GM12878 (cell line): ENCODE measurements at regions not wholly inside any gene's neighbourhood (a gene's known extent, or its start where the extent isn't known, plus 50 kb on each side); places are given as distances from the start of the nearest gene placed in this dataset.

Source experiments
- CHD2 ChIP-seq: IDR thresholded peaks from 2 replicates; pipeline ENCODE4 v1.6.1; 2011; ENCODE audit warnings: low read depth, low read length, improper control_type of control experiment, borderline replicate concordance
- KDM1A ChIP-seq: fragments of 200-600 bp; sonication (generic); IDR thresholded peaks from 2 replicates; pipeline ENCODE4 v1.6.1; 2016; ENCODE audit warnings: borderline replicate concordance
- NR2C1 ChIP-seq: fragments of 450-650 bp; IDR thresholded peaks from 2 replicates; pipeline ENCODE4 v1.6.1; 2017; ENCODE audit warnings: antibody characterized with exemption, mild to moderate bottlenecking, moderate library complexity
- POLR2A ChIP-seq: IDR thresholded peaks from 2 replicates; pipeline ENCODE4 v1.6.1; 2011; ENCODE audit warnings: low read depth, mild to moderate bottlenecking, low read length
- RBBP5 ChIP-seq: fragments of 200-600 bp; sonication (generic); conservative IDR thresholded peaks from 2 replicates; pipeline ENCODE4 v1.6.1; 2016
- SIN3A ChIP-seq: IDR thresholded peaks from 2 replicates; pipeline ENCODE4 v1.6.1; 2012; ENCODE audit warnings: low read depth, low read length, improper control_type of control experiment
- SIX5 ChIP-seq: IDR thresholded peaks from 2 replicates; pipeline ENCODE4 v1.6.1; 2011; ENCODE audit warnings: mild to moderate bottlenecking, low read depth, low read length, moderate library complexity; ENCODE audit not compliant: severe bottlenecking
- SPI1 ChIP-seq: IDR thresholded peaks from 2 replicates; pipeline ENCODE4 v1.6.1; 2011; ENCODE audit warnings: low read depth, mild to moderate bottlenecking, low read length, moderate library complexity, borderline replicate concordance; ENCODE audit not compliant: insufficient read depth
- TCF12 ChIP-seq: IDR thresholded peaks from 2 replicates; pipeline ENCODE4 v1.6.1; 2011; ENCODE audit warnings: low read depth, mild to moderate bottlenecking, low read length
- TF ChIP-seq, protein P1 (sequence below), 3 experiments: IDR thresholded peaks in 2 of 3; conservative IDR thresholded peaks in 1 of 3; 2 replicates each; pipeline ENCODE4 v1.5.1; 2011; ENCODE audit warnings: low read depth in 3 of 3, low read length in 3 of 3, mild to moderate bottlenecking in 3 of 3, control low read depth in 2 of 3, moderate library complexity in 2 of 3, inconsistent platforms in 1 of 3, mixed read lengths in 1 of 3; ENCODE audit not compliant: control insufficient read depth in 2 of 3, insufficient read depth in 1 of 3; ENCODE audit errors: extremely low read depth in 1 of 3
- TF ChIP-seq, protein P2 (sequence below): IDR thresholded peaks from 2 replicates; pipeline ENCODE4 v1.6.1; 2012; ENCODE audit warnings: low read depth, low read length, improper control_type of control experiment
- TF ChIP-seq, protein P3 (sequence below): IDR thresholded peaks from 2 replicates; pipeline ENCODE4 v1.6.1; 2011; ENCODE audit warnings: low read depth, mild to moderate bottlenecking, low read length, moderate library complexity, borderline replicate concordance; ENCODE audit errors: extremely low read depth
- TF ChIP-seq, protein P4 (sequence below): fragments of 450-650 bp; IDR thresholded peaks from 2 replicates; pipeline ENCODE4 v1.6.1; 2017; ENCODE audit warnings: antibody characterized with exemption, mild to moderate bottlenecking, moderate library complexity

GRCh38 chr13:79126706-79127105, 279.3 kb downstream of the RBM26 start:
- TF ChIP-seq, protein P1, sequence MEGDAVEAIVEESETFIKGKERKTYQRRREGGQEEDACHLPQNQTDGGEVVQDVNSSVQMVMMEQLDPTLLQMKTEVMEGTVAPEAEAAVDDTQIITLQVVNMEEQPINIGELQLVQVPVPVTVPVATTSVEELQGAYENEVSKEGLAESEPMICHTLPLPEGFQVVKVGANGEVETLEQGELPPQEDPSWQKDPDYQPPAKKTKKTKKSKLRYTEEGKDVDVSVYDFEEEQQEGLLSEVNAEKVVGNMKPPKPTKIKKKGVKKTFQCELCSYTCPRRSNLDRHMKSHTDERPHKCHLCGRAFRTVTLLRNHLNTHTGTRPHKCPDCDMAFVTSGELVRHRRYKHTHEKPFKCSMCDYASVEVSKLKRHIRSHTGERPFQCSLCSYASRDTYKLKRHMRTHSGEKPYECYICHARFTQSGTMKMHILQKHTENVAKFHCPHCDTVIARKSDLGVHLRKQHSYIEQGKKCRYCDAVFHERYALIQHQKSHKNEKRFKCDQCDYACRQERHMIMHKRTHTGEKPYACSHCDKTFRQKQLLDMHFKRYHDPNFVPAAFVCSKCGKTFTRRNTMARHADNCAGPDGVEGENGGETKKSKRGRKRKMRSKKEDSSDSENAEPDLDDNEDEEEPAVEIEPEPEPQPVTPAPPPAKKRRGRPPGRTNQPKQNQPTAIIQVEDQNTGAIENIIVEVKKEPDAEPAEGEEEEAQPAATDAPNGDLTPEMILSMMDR (IDR thresholded peaks at IDR 0.05 in 2 of 3, conservative IDR thresholded peaks at IDR 0.05 in 1 of 3; ENCODE audit: control insufficient read depth in 2 of 3, extremely low read depth in 1 of 3, insufficient read depth in 1 of 3, low read depth in 3 of 3, low read length in 3 of 3) = no peak
- TF ChIP-seq, protein P2, sequence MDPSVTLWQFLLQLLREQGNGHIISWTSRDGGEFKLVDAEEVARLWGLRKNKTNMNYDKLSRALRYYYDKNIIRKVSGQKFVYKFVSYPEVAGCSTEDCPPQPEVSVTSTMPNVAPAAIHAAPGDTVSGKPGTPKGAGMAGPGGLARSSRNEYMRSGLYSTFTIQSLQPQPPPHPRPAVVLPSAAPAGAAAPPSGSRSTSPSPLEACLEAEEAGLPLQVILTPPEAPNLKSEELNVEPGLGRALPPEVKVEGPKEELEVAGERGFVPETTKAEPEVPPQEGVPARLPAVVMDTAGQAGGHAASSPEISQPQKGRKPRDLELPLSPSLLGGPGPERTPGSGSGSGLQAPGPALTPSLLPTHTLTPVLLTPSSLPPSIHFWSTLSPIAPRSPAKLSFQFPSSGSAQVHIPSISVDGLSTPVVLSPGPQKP = no peak
- TF ChIP-seq TCF12 (no peak), SPI1 (no peak), POLR2A (no peak), NR2C1 (no peak), KDM1A (no peak), RBBP5 (no peak), CHD2 (no peak), SIX5 (no peak), SIN3A (no peak)
- TF ChIP-seq, protein P3, sequence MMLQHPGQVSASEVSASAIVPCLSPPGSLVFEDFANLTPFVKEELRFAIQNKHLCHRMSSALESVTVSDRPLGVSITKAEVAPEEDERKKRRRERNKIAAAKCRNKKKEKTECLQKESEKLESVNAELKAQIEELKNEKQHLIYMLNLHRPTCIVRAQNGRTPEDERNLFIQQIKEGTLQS = no peak
- TF ChIP-seq, protein P4, sequence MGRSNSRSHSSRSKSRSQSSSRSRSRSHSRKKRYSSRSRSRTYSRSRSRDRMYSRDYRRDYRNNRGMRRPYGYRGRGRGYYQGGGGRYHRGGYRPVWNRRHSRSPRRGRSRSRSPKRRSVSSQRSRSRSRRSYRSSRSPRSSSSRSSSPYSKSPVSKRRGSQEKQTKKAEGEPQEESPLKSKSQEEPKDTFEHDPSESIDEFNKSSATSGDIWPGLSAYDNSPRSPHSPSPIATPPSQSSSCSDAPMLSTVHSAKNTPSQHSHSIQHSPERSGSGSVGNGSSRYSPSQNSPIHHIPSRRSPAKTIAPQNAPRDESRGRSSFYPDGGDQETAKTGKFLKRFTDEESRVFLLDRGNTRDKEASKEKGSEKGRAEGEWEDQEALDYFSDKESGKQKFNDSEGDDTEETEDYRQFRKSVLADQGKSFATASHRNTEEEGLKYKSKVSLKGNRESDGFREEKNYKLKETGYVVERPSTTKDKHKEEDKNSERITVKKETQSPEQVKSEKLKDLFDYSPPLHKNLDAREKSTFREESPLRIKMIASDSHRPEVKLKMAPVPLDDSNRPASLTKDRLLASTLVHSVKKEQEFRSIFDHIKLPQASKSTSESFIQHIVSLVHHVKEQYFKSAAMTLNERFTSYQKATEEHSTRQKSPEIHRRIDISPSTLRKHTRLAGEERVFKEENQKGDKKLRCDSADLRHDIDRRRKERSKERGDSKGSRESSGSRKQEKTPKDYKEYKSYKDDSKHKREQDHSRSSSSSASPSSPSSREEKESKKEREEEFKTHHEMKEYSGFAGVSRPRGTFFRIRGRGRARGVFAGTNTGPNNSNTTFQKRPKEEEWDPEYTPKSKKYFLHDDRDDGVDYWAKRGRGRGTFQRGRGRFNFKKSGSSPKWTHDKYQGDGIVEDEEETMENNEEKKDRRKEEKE = no peak
